ENCODE measurements at regions not wholly inside any gene's neighbourhood (a gene's known extent, or its start where the extent isn't known, plus 50 kb on each side); places are given as distances from the start of the nearest gene placed in this dataset.

GRCh38 chr21:35368326-35368725, 319.2 kb upstream of the RUNX1 start:
- Histone ChIP-seq H2BK15ac (ENCODE audit: low read depth, low read length) (no peak overlapping the region), H2BK12ac (ENCODE audit: insufficient read length, low read depth, low read length) (peak overlapping the region; percentile 4), H3K23ac (ENCODE audit: insufficient read length, low read depth, low read length) (no peak overlapping the region), H3K14ac (ENCODE audit: insufficient read depth, low read length) (no peak overlapping the region), H3K4me1 (ENCODE audit: insufficient read depth, low read length) (peaks cover 3% of the 10 kb centered on the region; the same call in 1 of the 2 replicates), H3K79me1 (ENCODE audit: insufficient read depth, low read depth, low read length, poor library complexity, severe bottlenecking) (no peaks in the 10 kb centered on the region), H3T11ph (ENCODE audit: low read length) (no peak overlapping the region), H4K20me1 (ENCODE audit: control insufficient read depth, insufficient read depth, insufficient read length) (no peaks in the 10 kb centered on the region), H3K27ac (ENCODE audit: insufficient read length, low read depth, low read length) (no peak overlapping the region), H3K23me2 (ENCODE audit: insufficient read length, low read depth, low read length, poor library complexity, severe bottlenecking) (no peaks in the 10 kb centered on the region), H2BK5ac (ENCODE audit: insufficient read length, low read length) (no peak overlapping the region), H3K79me2 (ENCODE audit: insufficient read depth, low read length) (no peaks in the 10 kb centered on the region), H4K8ac (replicated peaks; ENCODE audit: insufficient read length, low read depth, low read length) (no peak overlapping the region), H2AFZ (ENCODE audit: low read length) (no peak overlapping the region), H2BK120ac (ENCODE audit: low read depth, low read length, poor library complexity, severe bottlenecking) (no peak overlapping the region), H3K56ac (ENCODE audit: insufficient read length, low read depth, low read length) (no peak overlapping the region), H3K9ac (ENCODE audit: extremely low read depth, insufficient read length, low read length) (no peak overlapping the region), H3K18ac (ENCODE audit: insufficient read length, low read depth, low read length) (peak overlapping the region; percentile 11), H3K27me3 (ENCODE audit: insufficient read depth, low read length) (no peaks in the 10 kb centered on the region), H3K4ac (ENCODE audit: low read depth, low read length) (no peak overlapping the region), H4K5ac (ENCODE audit: insufficient read length, low read depth, low read length) (no peak overlapping the region), H2BK20ac (ENCODE audit: low read depth, low read length, poor library complexity, severe bottlenecking) (no peak overlapping the region), H3K9me3 (ENCODE audit: control insufficient read depth, low read depth, low read length) (no peaks in the 10 kb centered on the region), H2AK5ac (ENCODE audit: insufficient read length, low read length) (no peak overlapping the region), H3K4me2 (ENCODE audit: insufficient read depth, insufficient read length, low read length) (no peak overlapping the region), H4K91ac (ENCODE audit: insufficient read length, low read depth, low read length) (no peak overlapping the region)
- no peaks in the 10 kb centered on the region for H3K27me3 Mint-ChIP-seq (ENCODE audit: low read depth)
- H3K27ac Mint-ChIP-seq, result no peak overlapping the region
- TF ChIP-seq, protein P1, sequence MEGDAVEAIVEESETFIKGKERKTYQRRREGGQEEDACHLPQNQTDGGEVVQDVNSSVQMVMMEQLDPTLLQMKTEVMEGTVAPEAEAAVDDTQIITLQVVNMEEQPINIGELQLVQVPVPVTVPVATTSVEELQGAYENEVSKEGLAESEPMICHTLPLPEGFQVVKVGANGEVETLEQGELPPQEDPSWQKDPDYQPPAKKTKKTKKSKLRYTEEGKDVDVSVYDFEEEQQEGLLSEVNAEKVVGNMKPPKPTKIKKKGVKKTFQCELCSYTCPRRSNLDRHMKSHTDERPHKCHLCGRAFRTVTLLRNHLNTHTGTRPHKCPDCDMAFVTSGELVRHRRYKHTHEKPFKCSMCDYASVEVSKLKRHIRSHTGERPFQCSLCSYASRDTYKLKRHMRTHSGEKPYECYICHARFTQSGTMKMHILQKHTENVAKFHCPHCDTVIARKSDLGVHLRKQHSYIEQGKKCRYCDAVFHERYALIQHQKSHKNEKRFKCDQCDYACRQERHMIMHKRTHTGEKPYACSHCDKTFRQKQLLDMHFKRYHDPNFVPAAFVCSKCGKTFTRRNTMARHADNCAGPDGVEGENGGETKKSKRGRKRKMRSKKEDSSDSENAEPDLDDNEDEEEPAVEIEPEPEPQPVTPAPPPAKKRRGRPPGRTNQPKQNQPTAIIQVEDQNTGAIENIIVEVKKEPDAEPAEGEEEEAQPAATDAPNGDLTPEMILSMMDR (conservative IDR thresholded peaks at IDR 0.05), result no peak
- H3K36me3 Mint-ChIP-seq (ENCODE audit: insufficient read depth in 1 of 3, low read depth in 3 of 3), result peaks cover 0 to 2% (median 0%) of the 10 kb centered on the region in 3 experiments; a peak in 1 of 7 replicates
- no peak overlapping the region for H3K4me3 Mint-ChIP-seq
- no peak for DNase-seq
- no CpG with 5 or more reads among the region's 3 CpGs for WGBS (ENCODE audit: extremely low coverage, insufficient read length, low lambda C conversion rate)
- peaks cover 0 to 3% of the 10 kb centered on the region in 2 experiments; a peak in 3 of 5 replicates for H3K9me3 Mint-ChIP-seq
- peaks cover 24% of the 10 kb centered on the region in 2 experiments for H3K4me1 Mint-ChIP-seq

Data from H9 (cell line).